ENCODE measurements at regions not wholly inside any gene's neighbourhood (a gene's known extent, or its start where the extent isn't known, plus 50 kb on each side); places are given as distances from the start of the nearest gene placed in this dataset.

GRCh38 chr7:145989469-145989868, 127.1 kb upstream of the CNTNAP2 start (continued):
- TF ChIP-seq, protein P1, sequence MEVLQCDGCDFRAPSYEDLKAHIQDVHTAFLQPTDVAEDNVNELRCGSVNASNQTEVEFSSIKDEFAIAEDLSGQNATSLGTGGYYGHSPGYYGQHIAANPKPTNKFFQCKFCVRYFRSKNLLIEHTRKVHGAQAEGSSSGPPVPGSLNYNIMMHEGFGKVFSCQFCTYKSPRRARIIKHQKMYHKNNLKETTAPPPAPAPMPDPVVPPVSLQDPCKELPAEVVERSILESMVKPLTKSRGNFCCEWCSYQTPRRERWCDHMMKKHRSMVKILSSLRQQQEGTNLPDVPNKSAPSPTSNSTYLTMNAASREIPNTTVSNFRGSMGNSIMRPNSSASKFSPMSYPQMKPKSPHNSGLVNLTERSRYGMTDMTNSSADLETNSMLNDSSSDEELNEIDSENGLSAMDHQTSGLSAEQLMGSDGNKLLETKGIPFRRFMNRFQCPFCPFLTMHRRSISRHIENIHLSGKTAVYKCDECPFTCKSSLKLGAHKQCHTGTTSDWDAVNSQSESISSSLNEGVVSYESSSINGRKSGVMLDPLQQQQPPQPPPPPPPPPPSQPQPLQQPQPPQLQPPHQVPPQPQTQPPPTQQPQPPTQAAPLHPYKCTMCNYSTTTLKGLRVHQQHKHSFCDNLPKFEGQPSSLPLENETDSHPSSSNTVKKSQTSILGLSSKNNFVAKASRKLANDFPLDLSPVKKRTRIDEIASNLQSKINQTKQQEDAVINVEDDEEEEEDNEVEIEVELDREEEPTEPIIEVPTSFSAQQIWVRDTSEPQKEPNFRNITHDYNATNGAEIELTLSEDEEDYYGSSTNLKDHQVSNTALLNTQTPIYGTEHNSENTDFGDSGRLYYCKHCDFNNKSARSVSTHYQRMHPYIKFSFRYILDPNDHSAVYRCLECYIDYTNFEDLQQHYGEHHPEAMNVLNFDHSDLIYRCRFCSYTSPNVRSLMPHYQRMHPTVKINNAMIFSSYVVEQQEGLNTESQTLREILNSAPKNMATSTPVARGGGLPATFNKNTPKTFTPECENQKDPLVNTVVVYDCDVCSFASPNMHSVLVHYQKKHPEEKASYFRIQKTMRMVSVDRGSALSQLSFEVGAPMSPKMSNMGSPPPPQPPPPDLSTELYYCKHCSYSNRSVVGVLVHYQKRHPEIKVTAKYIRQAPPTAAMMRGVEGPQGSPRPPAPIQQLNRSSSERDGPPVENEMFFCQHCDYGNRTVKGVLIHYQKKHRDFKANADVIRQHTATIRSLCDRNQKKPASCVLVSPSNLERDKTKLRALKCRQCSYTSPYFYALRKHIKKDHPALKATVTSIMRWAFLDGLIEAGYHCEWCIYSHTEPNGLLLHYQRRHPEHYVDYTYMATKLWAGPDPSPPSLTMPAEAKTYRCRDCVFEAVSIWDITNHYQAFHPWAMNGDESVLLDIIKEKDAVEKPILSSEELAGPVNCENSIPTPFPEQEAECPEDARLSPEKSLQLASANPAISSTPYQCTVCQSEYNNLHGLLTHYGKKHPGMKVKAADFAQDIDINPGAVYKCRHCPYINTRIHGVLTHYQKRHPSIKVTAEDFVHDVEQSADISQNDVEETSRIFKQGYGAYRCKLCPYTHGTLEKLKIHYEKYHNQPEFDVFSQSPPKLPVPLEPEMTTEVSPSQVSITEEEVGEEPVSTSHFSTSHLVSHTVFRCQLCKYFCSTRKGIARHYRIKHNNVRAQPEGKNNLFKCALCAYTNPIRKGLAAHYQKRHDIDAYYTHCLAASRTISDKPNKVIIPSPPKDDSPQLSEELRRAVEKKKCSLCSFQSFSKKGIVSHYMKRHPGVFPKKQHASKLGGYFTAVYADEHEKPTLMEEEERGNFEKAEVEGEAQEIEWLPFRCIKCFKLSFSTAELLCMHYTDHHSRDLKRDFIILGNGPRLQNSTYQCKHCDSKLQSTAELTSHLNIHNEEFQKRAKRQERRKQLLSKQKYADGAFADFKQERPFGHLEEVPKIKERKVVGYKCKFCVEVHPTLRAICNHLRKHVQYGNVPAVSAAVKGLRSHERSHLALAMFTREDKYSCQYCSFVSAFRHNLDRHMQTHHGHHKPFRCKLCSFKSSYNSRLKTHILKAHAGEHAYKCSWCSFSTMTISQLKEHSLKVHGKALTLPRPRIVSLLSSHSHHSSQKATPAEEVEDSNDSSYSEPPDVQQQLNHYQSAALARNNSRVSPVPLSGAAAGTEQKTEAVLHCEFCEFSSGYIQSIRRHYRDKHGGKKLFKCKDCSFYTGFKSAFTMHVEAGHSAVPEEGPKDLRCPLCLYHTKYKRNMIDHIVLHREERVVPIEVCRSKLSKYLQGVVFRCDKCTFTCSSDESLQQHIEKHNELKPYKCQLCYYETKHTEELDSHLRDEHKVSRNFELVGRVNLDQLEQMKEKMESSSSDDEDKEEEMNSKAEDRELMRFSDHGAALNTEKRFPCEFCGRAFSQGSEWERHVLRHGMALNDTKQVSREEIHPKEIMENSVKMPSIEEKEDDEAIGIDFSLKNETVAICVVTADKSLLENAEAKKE (CRISPR knock-in tag; IDR thresholded peaks at IDR 0.05): no peak
- TF ChIP-seq POLR2AphosphoS5 (IDR thresholded peaks at IDR 0.05; ENCODE audit: low read depth): no peak

- Histone ChIP-seq H3K36me3 (ENCODE audit: insufficient read depth) (peaks cover 11% of the 10 kb centered on the region; the same call in 1 of the 2 replicates), H2AFZ (no peak overlapping the region), H3K27ac (ENCODE audit: low read depth) (no peak overlapping the region), H3F3A (replicated peaks; ENCODE audit: low read depth) (no peaks in the 10 kb centered on the region), H3K79me2 (replicated peaks; ENCODE audit: insufficient read depth) (no peaks in the 10 kb centered on the region), H3K4me3 (no peak overlapping the region), H3K4me2 (no peak overlapping the region), H3K4me1 (ENCODE audit: insufficient read depth) (no peaks in the 10 kb centered on the region), H4K20me1 (replicated peaks; ENCODE audit: insufficient read depth) (no peaks in the 10 kb centered on the region), H3K9me2 (ENCODE audit: insufficient read depth) (no peaks in the 10 kb centered on the region), H3K27me3 (ENCODE audit: insufficient read depth) (no peaks in the 10 kb centered on the region)
- ATAC-seq (no peak), DNase-seq (ENCODE audit: low spot score) (no peak)
- Mint-ChIP-seq H3K27me3 (ENCODE audit: insufficient read depth, low read depth, poor library complexity) (no peaks in the 10 kb centered on the region), H3K4me3 (no peak overlapping the region), H3K9me3 (peaks cover 57% of the 10 kb centered on the region), H3K27ac (no peak overlapping the region), H3K36me3 (ENCODE audit: low read depth) (peaks cover 3% of the 10 kb centered on the region; the same call in 1 of the 3 replicates), H3K4me1 (no peaks in the 10 kb centered on the region)
- TF ChIP-seq ZNF114 (CRISPR knock-in tag; IDR thresholded peaks at IDR 0.05) (no peak), JUNB (IDR thresholded peaks at IDR 0.05; ENCODE audit: unreplicated experiment) (no peak)
- TF ChIP-seq, protein P2, sequence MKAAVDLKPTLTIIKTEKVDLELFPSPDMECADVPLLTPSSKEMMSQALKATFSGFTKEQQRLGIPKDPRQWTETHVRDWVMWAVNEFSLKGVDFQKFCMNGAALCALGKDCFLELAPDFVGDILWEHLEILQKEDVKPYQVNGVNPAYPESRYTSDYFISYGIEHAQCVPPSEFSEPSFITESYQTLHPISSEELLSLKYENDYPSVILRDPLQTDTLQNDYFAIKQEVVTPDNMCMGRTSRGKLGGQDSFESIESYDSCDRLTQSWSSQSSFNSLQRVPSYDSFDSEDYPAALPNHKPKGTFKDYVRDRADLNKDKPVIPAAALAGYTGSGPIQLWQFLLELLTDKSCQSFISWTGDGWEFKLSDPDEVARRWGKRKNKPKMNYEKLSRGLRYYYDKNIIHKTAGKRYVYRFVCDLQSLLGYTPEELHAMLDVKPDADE (IDR thresholded peaks at IDR 0.05): no peak
- TF ChIP-seq, protein P1 (CRISPR knock-in tag; IDR thresholded peaks at IDR 0.05): no peak
Measured at GRCh38 chr7:145986248-145986874, 130.2 kb upstream of the CNTNAP2 start.

All from GM23338 (cell line).